ENCODE measurements at regions not wholly inside any gene's neighbourhood (a gene's known extent, or its start where the extent isn't known, plus 50 kb on each side); places are given as distances from the start of the nearest gene placed in this dataset.

- no peaks in the 10 kb centered on the region for H3K4me1 Mint-ChIP-seq
- POLR2A ChIA-PET (ENCODE audit: partially characterized antibody) = no interaction called here
- H3K27ac ChIP-seq (ENCODE audit: low read depth, low read length) = no peak overlapping the region
- CTCF ChIA-PET (ENCODE audit: partially characterized antibody) = no interaction called here
- DNase-seq = no peak
- H3K9me3 Mint-ChIP-seq = peaks cover 0 to 32% (median 7%) of the 10 kb centered on the region in 8 donors
- H3K27me3 Mint-ChIP-seq = peaks cover 8 to 12% of the 10 kb centered on the region in 2 donors
- H3K27me3 ChIP-seq (ENCODE audit: insufficient read depth, low read length) = no peaks in the 10 kb centered on the region
- H3K4me3 Mint-ChIP-seq = no peak overlapping the region
- no peaks in the 10 kb centered on the region for H3K36me3 ChIP-seq (ENCODE audit: insufficient read depth, low read length)
- no peak overlapping the region for H3K27ac Mint-ChIP-seq
- intact Hi-C loops (cut with micrococcal nuclease) = no loop called here
- H3K36me3 Mint-ChIP-seq = peaks cover 3% of the 10 kb centered on the region in 2 donors
- no peaks in the 10 kb centered on the region for H3K4me1 ChIP-seq (ENCODE audit: insufficient read depth, low read length)
- no peaks in the 10 kb centered on the region for H3K9me3 ChIP-seq (ENCODE audit: control insufficient read depth in 1 of 2, low read length in 2 of 2)
- no peak overlapping the region for H3K4me3 ChIP-seq (ENCODE audit: low read length in 2 of 2)
Measured at GRCh38 chr15:59953392-59953883, 50.7 kb upstream of the FOXB1 start.

- no peaks in the 10 kb centered on the region for H3K9me3 ChIP-seq (ENCODE audit: control insufficient read depth in 1 of 2, low read length in 2 of 2)
Measured at GRCh38 chr15:59952960-59953359, 51.2 kb upstream of the FOXB1 start.

GRCh38 chr15:59950603-59951388, 53.3 kb upstream of the FOXB1 start:
- intact Hi-C loops (cut with micrococcal nuclease) = no loop called here
- Histone ChIP-seq H3K36me3 (ENCODE audit: insufficient read depth, low read length) (no peaks in the 10 kb centered on the region), H3K4me1 (ENCODE audit: insufficient read depth, low read length) (no peaks in the 10 kb centered on the region), H3K27ac (ENCODE audit: low read depth, low read length) (no peak overlapping the region), H3K27me3 (ENCODE audit: insufficient read depth, low read length) (peaks cover 3% of the 10 kb centered on the region), H3K4me3 (ENCODE audit: low read length in 2 of 2) (no peak overlapping the region), H3K9me3 (ENCODE audit: control insufficient read depth in 1 of 2, low read length in 2 of 2) (no peaks in the 10 kb centered on the region)
- Mint-ChIP-seq H3K36me3 (no peaks in the 10 kb centered on the region), H3K4me3 (no peak overlapping the region), H3K27ac (no peak overlapping the region), H3K4me1 (no peaks in the 10 kb centered on the region), H3K27me3 (peaks cover 0 to 3% of the 10 kb centered on the region in 2 donors), H3K9me3 (peaks cover 0 to 18% (median 0%) of the 10 kb centered on the region in 8 donors)
- ChIA-PET POLR2A (ENCODE audit: partially characterized antibody) (no interaction called here), CTCF (ENCODE audit: partially characterized antibody) (interaction anchor here (0.7 to 1.0 kb wide), 3 partner anchors 9 to 229 kb away, joined by 3 read pairs; no protein-coding TSS in a partner anchor)
- no peak for DNase-seq

More at GRCh38 chr15:59952960-59953359, 51.2 kb upstream of the FOXB1 start:
- CTCF ChIA-PET (ENCODE audit: partially characterized antibody) = no interaction called here
- Mint-ChIP-seq H3K4me3 (no peak overlapping the region), H3K36me3 (peaks cover 2 to 3% of the 10 kb centered on the region in 2 donors), H3K27me3 (peaks cover 8 to 11% of the 10 kb centered on the region in 2 donors), H3K4me1 (no peaks in the 10 kb centered on the region), H3K27ac (no peak overlapping the region), H3K9me3 (peaks cover 0 to 28% (median 6%) of the 10 kb centered on the region in 8 donors)
- H3K4me3 ChIP-seq (ENCODE audit: low read length in 2 of 2) = no peak overlapping the region
- no peak for DNase-seq
- no peak overlapping the region for H3K27ac ChIP-seq (ENCODE audit: low read depth, low read length)
- H3K4me1 ChIP-seq (ENCODE audit: insufficient read depth, low read length) = no peaks in the 10 kb centered on the region
- intact Hi-C loops (cut with micrococcal nuclease) = no loop called here
- H3K36me3 ChIP-seq (ENCODE audit: insufficient read depth, low read length) = no peaks in the 10 kb centered on the region
- H3K27me3 ChIP-seq (ENCODE audit: insufficient read depth, low read length) = no peaks in the 10 kb centered on the region
- POLR2A ChIA-PET (ENCODE audit: partially characterized antibody) = no interaction called here

- Mint-ChIP-seq H3K27me3 (no peaks in the 10 kb centered on the region), H3K36me3 (no peaks in the 10 kb centered on the region), H3K9me3 (peaks cover 0 to 5% (median 0%) of the 10 kb centered on the region in 8 donors), H3K4me3 (no peak overlapping the region), H3K4me1 (no peaks in the 10 kb centered on the region), H3K27ac (no peak overlapping the region)
- DNase-seq = no peak
- no peaks in the 10 kb centered on the region for H3K4me1 ChIP-seq (ENCODE audit: insufficient read depth, low read length)
- H3K27me3 ChIP-seq (ENCODE audit: insufficient read depth, low read length) = peaks cover 3% of the 10 kb centered on the region
- no peaks in the 10 kb centered on the region for H3K9me3 ChIP-seq (ENCODE audit: control insufficient read depth in 1 of 2, low read length in 2 of 2)
- POLR2A ChIA-PET (ENCODE audit: partially characterized antibody) = no interaction called here
- CTCF ChIA-PET (ENCODE audit: partially characterized antibody) = no interaction called here
- intact Hi-C loops (cut with micrococcal nuclease) = no loop called here
- H3K4me3 ChIP-seq (ENCODE audit: low read length in 2 of 2) = no peak overlapping the region
- no peak overlapping the region for H3K27ac ChIP-seq (ENCODE audit: low read depth, low read length)
- H3K36me3 ChIP-seq (ENCODE audit: insufficient read depth, low read length) = no peaks in the 10 kb centered on the region
Measured at GRCh38 chr15:59948924-59949613, 55.0 kb upstream of the FOXB1 start.

- no peak for DNase-seq
- CTCF ChIA-PET (ENCODE audit: partially characterized antibody) = no interaction called here
- Mint-ChIP-seq H3K36me3 (no peaks in the 10 kb centered on the region), H3K4me3 (no peak overlapping the region), H3K4me1 (no peaks in the 10 kb centered on the region), H3K27ac (no peak overlapping the region), H3K27me3 (peaks cover 3 to 4% of the 10 kb centered on the region in 2 donors), H3K9me3 (peaks cover 0 to 3% (median 0%) of the 10 kb centered on the region in 8 donors)
- Histone ChIP-seq H3K9me3 (ENCODE audit: control insufficient read depth in 1 of 2, low read length in 2 of 2) (no peaks in the 10 kb centered on the region), H3K4me3 (ENCODE audit: low read length in 2 of 2) (no peak overlapping the region), H3K27me3 (ENCODE audit: insufficient read depth, low read length) (peaks cover 3% of the 10 kb centered on the region), H3K4me1 (ENCODE audit: insufficient read depth, low read length) (no peaks in the 10 kb centered on the region), H3K27ac (ENCODE audit: low read depth, low read length) (no peak overlapping the region), H3K36me3 (ENCODE audit: insufficient read depth, low read length) (no peaks in the 10 kb centered on the region)
- intact Hi-C loops (cut with micrococcal nuclease) = no loop called here
- POLR2A ChIA-PET (ENCODE audit: partially characterized antibody) = no interaction called here
Measured at GRCh38 chr15:59946084-59946483, 58.0 kb upstream of the FOXB1 start.

- CTCF ChIA-PET (ENCODE audit: partially characterized antibody) = no interaction called here
- Histone ChIP-seq H3K4me3 (ENCODE audit: low read length in 2 of 2) (no peak overlapping the region), H3K27ac (ENCODE audit: low read depth, low read length) (no peak overlapping the region), H3K4me1 (ENCODE audit: insufficient read depth, low read length) (no peaks in the 10 kb centered on the region), H3K9me3 (ENCODE audit: control insufficient read depth in 1 of 2, low read length in 2 of 2) (no peaks in the 10 kb centered on the region), H3K36me3 (ENCODE audit: insufficient read depth, low read length) (no peaks in the 10 kb centered on the region), H3K27me3 (ENCODE audit: insufficient read depth, low read length) (peaks cover 3% of the 10 kb centered on the region)
- Mint-ChIP-seq H3K27me3 (peaks cover 3 to 4% of the 10 kb centered on the region in 2 donors), H3K9me3 (peaks cover 0 to 3% (median 0%) of the 10 kb centered on the region in 8 donors), H3K27ac (no peak overlapping the region), H3K36me3 (no peaks in the 10 kb centered on the region), H3K4me1 (no peaks in the 10 kb centered on the region), H3K4me3 (no peak overlapping the region)
- POLR2A ChIA-PET (ENCODE audit: partially characterized antibody) = no interaction called here
- intact Hi-C loops (cut with micrococcal nuclease) = no loop called here
- DNase-seq = no peak
Measured at GRCh38 chr15:59945036-59945435, 59.1 kb upstream of the FOXB1 start.

- no peaks in the 10 kb centered on the region for H3K9me3 ChIP-seq (ENCODE audit: control insufficient read depth in 1 of 2, low read length in 2 of 2)
- POLR2A ChIA-PET (ENCODE audit: partially characterized antibody) = no interaction called here
- no peaks in the 10 kb centered on the region for H3K36me3 Mint-ChIP-seq
- no peaks in the 10 kb centered on the region for H3K4me1 ChIP-seq (ENCODE audit: insufficient read depth, low read length)
- H3K4me3 Mint-ChIP-seq = no peak overlapping the region
- H3K27ac ChIP-seq (ENCODE audit: low read depth, low read length) = no peak overlapping the region
- no peak for DNase-seq
- CTCF ChIA-PET (ENCODE audit: partially characterized antibody) = interaction anchor here (0.9 to 1.5 kb wide), 2 partner anchors 9 to 24 kb away, joined by 3 to 4 read pairs; no protein-coding TSS in a partner anchor
- H3K36me3 ChIP-seq (ENCODE audit: insufficient read depth, low read length) = no peaks in the 10 kb centered on the region
- H3K4me1 Mint-ChIP-seq = no peaks in the 10 kb centered on the region
- no peak overlapping the region for H3K4me3 ChIP-seq (ENCODE audit: low read length in 2 of 2)
- H3K27me3 ChIP-seq (ENCODE audit: insufficient read depth, low read length) = peaks cover 3% of the 10 kb centered on the region
- peaks cover 5 to 7% of the 10 kb centered on the region in 2 donors for H3K27me3 Mint-ChIP-seq
- H3K9me3 Mint-ChIP-seq = peaks cover 0 to 2% (median 0%) of the 10 kb centered on the region in 8 donors
- no peak overlapping the region for H3K27ac Mint-ChIP-seq
- intact Hi-C loops (cut with micrococcal nuclease) = no loop called here
Measured at GRCh38 chr15:59941612-59942011, 62.5 kb upstream of the FOXB1 start.

All from CD4-positive, alpha-beta memory T cell (primary cell).